ENCODE measurements at regions not wholly inside any gene's neighbourhood (a gene's known extent, or its start where the extent isn't known, plus 50 kb on each side); places are given as distances from the start of the nearest gene placed in this dataset.

GRCh38 chr12:107888789-107889188 is 114.3 kb downstream of the ASCL4 start:
- no peak overlapping the region for H2AK5ac ChIP-seq (ENCODE audit: low read length)
- H3K14ac ChIP-seq (ENCODE audit: low read length): no peak overlapping the region
- DNase-seq: no peak
- H3K4ac ChIP-seq (ENCODE audit: low read depth, low read length): no peak overlapping the region
- no peaks in the 10 kb centered on the region for H3K4me1 ChIP-seq (ENCODE audit: control insufficient read depth in 1 of 2, insufficient read depth in 2 of 2, low read length in 2 of 2)
- no peaks in the 10 kb centered on the region for H3K79me2 ChIP-seq (ENCODE audit: control insufficient read depth, insufficient read depth, low read length, poor library complexity)
- no peak overlapping the region for H3K27ac ChIP-seq (ENCODE audit: low read depth, low read length)
- H2BK5ac ChIP-seq (ENCODE audit: low read depth, low read length, poor library complexity): no peak overlapping the region
- no peaks in the 10 kb centered on the region for H3K79me1 ChIP-seq (ENCODE audit: low read length)
- H3K4me3 ChIP-seq (ENCODE audit: low read depth, low read length): no peak overlapping the region
- no peak overlapping the region for H2BK12ac ChIP-seq (ENCODE audit: low read length)
- no peak overlapping the region for H2AFZ ChIP-seq (ENCODE audit: insufficient read depth, low read length, poor library complexity)
- H3K4me2 ChIP-seq (ENCODE audit: low read length): no peak overlapping the region
- H4K91ac ChIP-seq (ENCODE audit: low read depth, low read length): no peak overlapping the region
- no peaks in the 10 kb centered on the region for H3K9me3 ChIP-seq (ENCODE audit: insufficient read depth, low read depth, low read length)
- no peak overlapping the region for H4K12ac ChIP-seq (ENCODE audit: low read depth, low read length)
- no peak overlapping the region for H3K9ac ChIP-seq (ENCODE audit: low read length)
- no peak overlapping the region for H3K18ac ChIP-seq (ENCODE audit: low read length)
- no peak overlapping the region for H3K23ac ChIP-seq (ENCODE audit: low read length)
- H3K36me3 ChIP-seq (ENCODE audit: control insufficient read depth in 1 of 2, insufficient read depth in 2 of 2, low read length in 2 of 2): no peaks in the 10 kb centered on the region
- H4K8ac ChIP-seq (ENCODE audit: low read depth, low read length): no peak overlapping the region
- no peak overlapping the region for H2BK120ac ChIP-seq (ENCODE audit: insufficient read depth, low read length, poor library complexity)
- WGBS (ENCODE audit: extremely low coverage, insufficient coverage, insufficient read length): no CpG with 5 or more reads among the region's 4 CpGs
- H3K27me3 ChIP-seq (ENCODE audit: insufficient read depth, low read length): no peaks in the 10 kb centered on the region

- H3K79me1 ChIP-seq (ENCODE audit: low read length): no peaks in the 10 kb centered on the region
Observed at GRCh38 chr12:107891967-107892366, 117.5 kb downstream of the ASCL4 start.

GRCh38 chr12:107894589-107894988 is 120.1 kb downstream of the ASCL4 start:
- Histone ChIP-seq H3K4ac (ENCODE audit: low read depth, low read length) (no peak overlapping the region), H2AK5ac (ENCODE audit: low read length) (no peak overlapping the region), H3K9ac (ENCODE audit: low read length) (no peak overlapping the region), H3K23ac (ENCODE audit: low read length) (no peak overlapping the region), H3K4me3 (ENCODE audit: low read depth, low read length) (no peak overlapping the region), H3K36me3 (ENCODE audit: control insufficient read depth in 1 of 2, insufficient read depth in 2 of 2, low read length in 2 of 2) (no peaks in the 10 kb centered on the region), H3K79me1 (ENCODE audit: low read length) (no peaks in the 10 kb centered on the region), H2BK5ac (ENCODE audit: low read depth, low read length, poor library complexity) (no peak overlapping the region), H3K4me1 (ENCODE audit: control insufficient read depth in 1 of 2, insufficient read depth in 2 of 2, low read length in 2 of 2) (no peaks in the 10 kb centered on the region), H4K12ac (ENCODE audit: low read depth, low read length) (no peak overlapping the region), H4K91ac (ENCODE audit: low read depth, low read length) (no peak overlapping the region), H3K14ac (ENCODE audit: low read length) (no peak overlapping the region), H3K4me2 (ENCODE audit: low read length) (no peak overlapping the region), H4K8ac (ENCODE audit: low read depth, low read length) (no peak overlapping the region), H3K18ac (ENCODE audit: low read length) (no peak overlapping the region), H3K9me3 (ENCODE audit: insufficient read depth, low read depth, low read length) (no peaks in the 10 kb centered on the region), H2BK120ac (ENCODE audit: insufficient read depth, low read length, poor library complexity) (no peak overlapping the region), H2AFZ (ENCODE audit: insufficient read depth, low read length, poor library complexity) (no peak overlapping the region), H3K27me3 (ENCODE audit: insufficient read depth, low read length) (no peaks in the 10 kb centered on the region), H3K79me2 (ENCODE audit: control insufficient read depth, insufficient read depth, low read length, poor library complexity) (no peaks in the 10 kb centered on the region), H2BK12ac (ENCODE audit: low read length) (no peak overlapping the region), H3K27ac (ENCODE audit: low read depth, low read length) (no peak overlapping the region)
- no CpG with 5 or more reads among the region's 3 CpGs for WGBS (ENCODE audit: extremely low coverage, insufficient coverage, insufficient read length)
- no peak for DNase-seq

More at GRCh38 chr12:107891967-107892366, 117.5 kb downstream of the ASCL4 start:
- H3K27me3 ChIP-seq (ENCODE audit: insufficient read depth, low read length): no peaks in the 10 kb centered on the region
- H3K23ac ChIP-seq (ENCODE audit: low read length): no peak overlapping the region
- no peak overlapping the region for H3K4me3 ChIP-seq (ENCODE audit: low read depth, low read length)
- DNase-seq: no peak
- no peak overlapping the region for H3K9ac ChIP-seq (ENCODE audit: low read length)
- H3K14ac ChIP-seq (ENCODE audit: low read length): no peak overlapping the region
- H4K12ac ChIP-seq (ENCODE audit: low read depth, low read length): no peak overlapping the region
- no peak overlapping the region for H4K91ac ChIP-seq (ENCODE audit: low read depth, low read length)
- H2BK5ac ChIP-seq (ENCODE audit: low read depth, low read length, poor library complexity): no peak overlapping the region
- no peaks in the 10 kb centered on the region for H3K9me3 ChIP-seq (ENCODE audit: insufficient read depth, low read depth, low read length)
- H3K4me2 ChIP-seq (ENCODE audit: low read length): no peak overlapping the region
- H3K4ac ChIP-seq (ENCODE audit: low read depth, low read length): no peak overlapping the region
- H3K27ac ChIP-seq (ENCODE audit: low read depth, low read length): no peak overlapping the region
- no CpG with 5 or more reads among the region's 3 CpGs for WGBS (ENCODE audit: extremely low coverage, insufficient coverage, insufficient read length)
- H2AK5ac ChIP-seq (ENCODE audit: low read length): no peak overlapping the region
- no peak overlapping the region for H2BK12ac ChIP-seq (ENCODE audit: low read length)
- H3K18ac ChIP-seq (ENCODE audit: low read length): no peak overlapping the region
- H3K36me3 ChIP-seq (ENCODE audit: control insufficient read depth in 1 of 2, insufficient read depth in 2 of 2, low read length in 2 of 2): no peaks in the 10 kb centered on the region
- H2BK120ac ChIP-seq (ENCODE audit: insufficient read depth, low read length, poor library complexity): no peak overlapping the region
- no peaks in the 10 kb centered on the region for H3K4me1 ChIP-seq (ENCODE audit: control insufficient read depth in 1 of 2, insufficient read depth in 2 of 2, low read length in 2 of 2)
- H4K8ac ChIP-seq (ENCODE audit: low read depth, low read length): no peak overlapping the region
- no peak overlapping the region for H2AFZ ChIP-seq (ENCODE audit: insufficient read depth, low read length, poor library complexity)
- no peaks in the 10 kb centered on the region for H3K79me2 ChIP-seq (ENCODE audit: control insufficient read depth, insufficient read depth, low read length, poor library complexity)

DNA sequence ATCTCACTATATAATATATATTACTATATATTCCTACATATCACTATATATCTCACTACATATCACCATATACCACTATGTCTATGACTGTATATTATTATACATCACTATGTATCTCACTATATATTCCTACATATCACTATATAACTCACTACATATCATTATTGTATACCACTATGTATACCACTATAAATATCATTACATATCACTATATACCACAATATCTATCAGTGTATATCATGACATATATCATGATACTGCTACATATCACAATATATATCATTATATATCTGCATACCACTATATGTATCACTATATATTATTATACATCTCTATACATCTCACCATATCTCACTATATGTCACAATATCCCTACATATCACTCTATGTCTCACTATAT is 121.5 kb downstream of the ASCL4 start:
- Histone ChIP-seq H3K36me3 (ENCODE audit: control insufficient read depth in 1 of 2, insufficient read depth in 2 of 2, low read length in 2 of 2) (no peaks in the 10 kb centered on the region), H2BK12ac (ENCODE audit: low read length) (no peak overlapping the region), H4K8ac (ENCODE audit: low read depth, low read length) (no peak overlapping the region), H3K79me1 (ENCODE audit: low read length) (no peaks in the 10 kb centered on the region), H3K4ac (ENCODE audit: low read depth, low read length) (no peak overlapping the region), H2AFZ (ENCODE audit: insufficient read depth, low read length, poor library complexity) (no peak overlapping the region), H4K12ac (ENCODE audit: low read depth, low read length) (no peak overlapping the region), H3K4me1 (ENCODE audit: control insufficient read depth in 1 of 2, insufficient read depth in 2 of 2, low read length in 2 of 2) (no peaks in the 10 kb centered on the region), H3K4me3 (ENCODE audit: low read depth, low read length) (no peak overlapping the region), H3K9me3 (ENCODE audit: insufficient read depth, low read depth, low read length) (no peaks in the 10 kb centered on the region), H3K14ac (ENCODE audit: low read length) (no peak overlapping the region), H3K23ac (ENCODE audit: low read length) (no peak overlapping the region), H3K4me2 (ENCODE audit: low read length) (no peak overlapping the region), H3K79me2 (ENCODE audit: control insufficient read depth, insufficient read depth, low read length, poor library complexity) (no peaks in the 10 kb centered on the region), H3K9ac (ENCODE audit: low read length) (no peak overlapping the region), H2BK5ac (ENCODE audit: low read depth, low read length, poor library complexity) (no peak overlapping the region), H3K18ac (ENCODE audit: low read length) (no peak overlapping the region), H4K91ac (ENCODE audit: low read depth, low read length) (no peak overlapping the region), H3K27me3 (ENCODE audit: insufficient read depth, low read length) (no peaks in the 10 kb centered on the region), H2BK120ac (ENCODE audit: insufficient read depth, low read length, poor library complexity) (no peak overlapping the region), H2AK5ac (ENCODE audit: low read length) (no peak overlapping the region), H3K27ac (ENCODE audit: low read depth, low read length) (no peak overlapping the region)
- DNase-seq: no peak

All from trophoblast cell (in vitro differentiated cells and primary cell).